CD14-positive monocyte (primary cell): ENCODE measurements at regions not wholly inside any gene's neighbourhood (a gene's known extent, or its start where the extent isn't known, plus 50 kb on each side); places are given as distances from the start of the nearest gene placed in this dataset.
A peak's percentile ranks its signal among the peaks of the same experiment; 100 is the strongest.

Experiments used
- DNase-seq, 3 donors: peaks; one replicate each; pipeline ENCODE4 v3.0.0-alpha.2; 2011 to 2022
- H2AFZ ChIP-seq: 2 replicates; pipeline ENCODE4 v1.6.0; 2012; ENCODE audit warnings: mild to moderate bottlenecking, low read depth, low read length, inconsistent platforms; ENCODE audit not compliant: insufficient read depth, poor library complexity, severe bottlenecking
- H3K27ac ChIP-seq, 2 donors: 1 replicate in 1 of 2; 2 replicates in 1 of 2; pipeline ENCODE4 v1.5.1; 2012 to 2013; ENCODE audit warnings: low read length in 2 of 2, control low read depth in 1 of 2, inconsistent platforms in 1 of 2, low read depth in 1 of 2, mild to moderate bottlenecking in 1 of 2
- H3K27me3 ChIP-seq, 2 donors: one replicate each; pipeline versions ENCODE4 v1.6.0 to v1.6.1; 2011 to 2013; ENCODE audit warnings: low read length in 2 of 2; ENCODE audit not compliant: control insufficient read depth in 2 of 2, insufficient read depth in 2 of 2
- H3K36me3 ChIP-seq, 2 donors: replicated peaks in 1 of 2; 1 replicate in 1 of 2; 2 replicates in 1 of 2; pipeline versions ENCODE4 v1.5.1 to v1.6.1; 2012 to 2013; ENCODE audit warnings: low read length in 2 of 2, control low read depth in 1 of 2, inconsistent platforms in 1 of 2, mild to moderate bottlenecking in 1 of 2; ENCODE audit not compliant: insufficient read depth in 2 of 2, control insufficient read depth in 1 of 2
- H3K4me1 ChIP-seq, 2 donors: 1 replicate in 1 of 2; 2 replicates in 1 of 2; pipeline versions ENCODE4 v1.5.1 to v1.6.1; 2012 to 2013; ENCODE audit warnings: low read length in 2 of 2, control low read depth in 1 of 2, inconsistent platforms in 1 of 2, mild to moderate bottlenecking in 1 of 2, moderate library complexity in 1 of 2; ENCODE audit not compliant: insufficient read depth in 2 of 2, control insufficient read depth in 1 of 2
- H3K4me2 ChIP-seq: replicated peaks from 2 replicates; pipeline ENCODE3; 2012; ENCODE audit warnings: low read length, moderate library complexity, mild to moderate bottlenecking; ENCODE audit not compliant: poor library complexity, severe bottlenecking; ENCODE audit errors: extremely low read depth
- H3K4me3 ChIP-seq, 3 experiments: fragments of 200-600 bp in 1 of 3; sonication (generic) in 1 of 3; replicated peaks in 1 of 3; 1 replicate in 2 of 3; 2 replicates in 1 of 3; pipeline ENCODE4 v1.5.1; 2011 to 2013; ENCODE audit warnings: low read length in 3 of 3, mild to moderate bottlenecking in 3 of 3, control low read depth in 2 of 3, low read depth in 2 of 3, inconsistent platforms in 1 of 3, moderate library complexity in 1 of 3
- H3K79me2 ChIP-seq: 2 replicates; pipeline ENCODE4 v1.6.0; 2012; ENCODE audit warnings: mild to moderate bottlenecking, control low read depth, inconsistent platforms, low read length, moderate library complexity; ENCODE audit not compliant: insufficient read depth
- H3K9ac ChIP-seq: 2 replicates; pipeline ENCODE4 v1.6.0; 2017; ENCODE audit warnings: low read length, mild to moderate bottlenecking; ENCODE audit not compliant: insufficient read depth, poor library complexity, severe bottlenecking
- H3K9me3 ChIP-seq, 2 donors: replicated peaks in 1 of 2; 1 replicate in 1 of 2; 2 replicates in 1 of 2; pipeline versions ENCODE4 v1.5.1 to v1.6.1; 2012 to 2013; ENCODE audit warnings: low read length in 2 of 2, control low read depth in 1 of 2; ENCODE audit not compliant: control insufficient read depth in 1 of 2, insufficient read depth in 1 of 2
- H4K20me1 ChIP-seq: 2 replicates; pipeline ENCODE4 v1.6.0; 2012; ENCODE audit warnings: mild to moderate bottlenecking, low read length, control low read depth, moderate library complexity; ENCODE audit not compliant: insufficient read depth
- H3K27ac Mint-ChIP-seq, 7 donors: one replicate each; pipeline ENCODE4 v1.8.0; 2020; ENCODE audit warnings: mild to moderate bottlenecking in 7 of 7, mixed read lengths in 7 of 7, moderate library complexity in 6 of 7, inconsistent platforms in 2 of 7
- H3K27me3 Mint-ChIP-seq, 3 donors: one replicate each; pipeline ENCODE4 v1.8.0; 2021 to 2022; ENCODE audit warnings: low read depth in 3 of 3, mild to moderate bottlenecking in 3 of 3, mixed read lengths in 3 of 3, moderate library complexity in 3 of 3, inconsistent platforms in 1 of 3
- H3K36me3 Mint-ChIP-seq, 2 donors: one replicate each; pipeline ENCODE4 v1.8.0; 2020; ENCODE audit warnings: mixed read lengths in 2 of 2, inconsistent platforms in 1 of 2, mild to moderate bottlenecking in 1 of 2
- H3K4me1 Mint-ChIP-seq: one replicate; pipeline ENCODE4 v1.8.0; 2020; ENCODE audit warnings: mild to moderate bottlenecking, mixed read lengths
- H3K4me3 Mint-ChIP-seq, 2 donors: one replicate each; pipeline ENCODE4 v1.8.0; 2020; ENCODE audit warnings: mild to moderate bottlenecking in 2 of 2, mixed read lengths in 2 of 2, moderate library complexity in 1 of 2
- H3K9me3 Mint-ChIP-seq, 7 donors: one replicate each; pipeline ENCODE4 v1.8.0; 2020 to 2022; ENCODE audit warnings: mixed read lengths in 7 of 7, mild to moderate bottlenecking in 6 of 7, moderate library complexity in 6 of 7, inconsistent platforms in 2 of 7
- WGBS: methylation state at CpG from one replicate; pipeline ENCODE4 v1.1.5; 2013; ENCODE audit warnings: missing lambda C conversion rate; ENCODE audit not compliant: insufficient coverage; 5-methylcytosine and 5-hydroxymethylcytosine counted together
- intact Hi-C, 2 donors: fragments of 100-400 bp; cut with micrococcal nuclease; formaldehyde crosslinking; loops; one replicate each; pipeline versions ENCODE4 v1.15.0 to v1.15.1; 2023
- TF ChIP-seq, protein P1 (sequence below): fragments of 200-600 bp; IDR thresholded peaks from one replicate; pipeline ENCODE4 v1.8.0; 2022; ENCODE audit warnings: antibody characterized with exemption, mild to moderate bottlenecking

DNA sequence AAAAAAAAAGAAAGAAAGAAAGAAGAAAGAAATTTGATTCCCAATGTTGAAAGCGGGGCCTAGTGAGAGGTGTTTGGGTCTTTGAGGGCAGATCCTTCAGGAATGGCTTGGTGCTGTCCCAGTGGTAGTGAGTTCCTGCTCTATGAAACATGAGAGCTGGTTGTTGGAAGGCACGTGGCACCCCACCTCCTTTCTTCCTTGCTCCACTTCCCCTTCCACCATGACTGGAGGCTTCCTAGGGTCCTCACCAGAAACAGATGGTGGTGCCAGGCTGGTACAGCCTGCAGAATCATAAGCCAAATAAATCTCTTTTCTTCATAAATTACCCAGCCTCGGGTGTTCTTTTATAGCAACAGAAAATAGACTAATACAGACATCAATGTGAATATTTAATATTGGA is 147.3 kb upstream of the KCNJ18 start:
- H3K9me3 Mint-ChIP-seq = peaks cover 0 to 4% (median 0%) of the 10 kb centered on the region in 7 donors
- H2AFZ ChIP-seq = no peak overlapping the region
- peaks cover 9 to 24% of the 10 kb centered on the region in 2 donors for H3K36me3 Mint-ChIP-seq
- no peaks in the 10 kb centered on the region for H3K79me2 ChIP-seq
- no peaks in the 10 kb centered on the region for H3K9me3 ChIP-seq
- no peaks in the 10 kb centered on the region for H3K36me3 ChIP-seq
- H3K27me3 ChIP-seq = peaks cover 3 to 11% of the 10 kb centered on the region in 2 donors
- peaks cover 50% of the 10 kb centered on the region for H3K4me1 Mint-ChIP-seq
- peak in 1 of 3 donors; percentile 25 for DNase-seq
- H4K20me1 ChIP-seq = no peaks in the 10 kb centered on the region
- no peak overlapping the region for H3K4me3 ChIP-seq
- intact Hi-C loops = no loop called here
- H3K4me2 ChIP-seq = no peak overlapping the region
- TF ChIP-seq, protein P1, sequence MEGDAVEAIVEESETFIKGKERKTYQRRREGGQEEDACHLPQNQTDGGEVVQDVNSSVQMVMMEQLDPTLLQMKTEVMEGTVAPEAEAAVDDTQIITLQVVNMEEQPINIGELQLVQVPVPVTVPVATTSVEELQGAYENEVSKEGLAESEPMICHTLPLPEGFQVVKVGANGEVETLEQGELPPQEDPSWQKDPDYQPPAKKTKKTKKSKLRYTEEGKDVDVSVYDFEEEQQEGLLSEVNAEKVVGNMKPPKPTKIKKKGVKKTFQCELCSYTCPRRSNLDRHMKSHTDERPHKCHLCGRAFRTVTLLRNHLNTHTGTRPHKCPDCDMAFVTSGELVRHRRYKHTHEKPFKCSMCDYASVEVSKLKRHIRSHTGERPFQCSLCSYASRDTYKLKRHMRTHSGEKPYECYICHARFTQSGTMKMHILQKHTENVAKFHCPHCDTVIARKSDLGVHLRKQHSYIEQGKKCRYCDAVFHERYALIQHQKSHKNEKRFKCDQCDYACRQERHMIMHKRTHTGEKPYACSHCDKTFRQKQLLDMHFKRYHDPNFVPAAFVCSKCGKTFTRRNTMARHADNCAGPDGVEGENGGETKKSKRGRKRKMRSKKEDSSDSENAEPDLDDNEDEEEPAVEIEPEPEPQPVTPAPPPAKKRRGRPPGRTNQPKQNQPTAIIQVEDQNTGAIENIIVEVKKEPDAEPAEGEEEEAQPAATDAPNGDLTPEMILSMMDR = no peak
- no peak overlapping the region for H3K4me3 Mint-ChIP-seq
- H3K9ac ChIP-seq = no peak overlapping the region
- peaks cover 16 to 28% (median 21%) of the 10 kb centered on the region in 3 donors for H3K27me3 Mint-ChIP-seq
- peak overlapping the region in 3 of 7 donors; percentile 18 to 78 (median 36) for H3K27ac Mint-ChIP-seq
- WGBS = 50% methylated on average over 2 of the region's 3 CpGs
- H3K4me1 ChIP-seq = peaks cover 27 to 33% of the 10 kb centered on the region in 2 donors
- H3K27ac ChIP-seq = no peak overlapping the region

DNA sequence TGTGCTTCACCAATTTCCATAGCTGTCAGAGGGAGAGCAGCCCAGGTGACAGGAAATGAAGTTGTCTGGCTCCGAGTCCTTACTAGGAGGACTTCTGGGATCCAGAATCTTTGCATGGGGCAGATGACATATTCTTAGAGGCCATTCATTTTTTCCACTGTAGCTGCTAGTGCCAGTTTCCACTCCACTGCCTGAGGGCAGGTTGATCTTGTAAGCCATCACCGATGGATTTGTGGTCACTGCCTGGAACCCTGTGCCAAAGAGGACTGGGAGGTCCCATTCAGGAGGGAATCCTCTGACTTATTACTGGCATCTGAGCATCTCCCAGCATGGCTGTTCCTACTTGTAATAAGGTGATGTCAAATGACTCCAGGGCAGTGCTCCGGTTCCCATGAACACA is 144.1 kb upstream of the KCNJ18 start:
- Histone ChIP-seq H3K27me3 (peaks cover 22 to 33% of the 10 kb centered on the region in 2 donors), H3K9ac (no peak overlapping the region), H2AFZ (no peak overlapping the region), H3K4me2 (no peak overlapping the region), H3K79me2 (no peaks in the 10 kb centered on the region), H3K27ac (no peak overlapping the region), H3K9me3 (no peaks in the 10 kb centered on the region), H3K36me3 (no peaks in the 10 kb centered on the region), H3K4me1 (peaks cover 30 to 36% of the 10 kb centered on the region in 2 donors), H3K4me3 (no peak overlapping the region), H4K20me1 (peaks cover 4% of the 10 kb centered on the region)
- intact Hi-C loops = no loop called here
- peaks cover 0 to 16% (median 4%) of the 10 kb centered on the region in 7 donors for H3K9me3 Mint-ChIP-seq
- H3K4me3 Mint-ChIP-seq = no peak overlapping the region
- no CpG with 5 or more reads among the region's 3 CpGs for WGBS
- peaks cover 52% of the 10 kb centered on the region for H3K4me1 Mint-ChIP-seq
- peaks cover 33 to 44% (median 37%) of the 10 kb centered on the region in 3 donors for H3K27me3 Mint-ChIP-seq
- H3K36me3 Mint-ChIP-seq = peaks cover 9 to 20% of the 10 kb centered on the region in 2 donors
- TF ChIP-seq, protein P1 = no peak
- H3K27ac Mint-ChIP-seq = no peak overlapping the region
- DNase-seq = no peak
